GM18867 (cell line): ENCODE measurements at regions not wholly inside any gene's neighbourhood (a gene's known extent, or its start where the extent isn't known, plus 50 kb on each side); places are given as distances from the start of the nearest gene placed in this dataset.

Experiments
- ATAC-seq: cut with Tn5 transposase; IDR thresholded peaks from one replicate; pipeline ENCODE4 v1.9.1; 2021; ENCODE audit warnings: mild to moderate bottlenecking, moderate library complexity; ENCODE audit not compliant: unreplicated experiment

DNA sequence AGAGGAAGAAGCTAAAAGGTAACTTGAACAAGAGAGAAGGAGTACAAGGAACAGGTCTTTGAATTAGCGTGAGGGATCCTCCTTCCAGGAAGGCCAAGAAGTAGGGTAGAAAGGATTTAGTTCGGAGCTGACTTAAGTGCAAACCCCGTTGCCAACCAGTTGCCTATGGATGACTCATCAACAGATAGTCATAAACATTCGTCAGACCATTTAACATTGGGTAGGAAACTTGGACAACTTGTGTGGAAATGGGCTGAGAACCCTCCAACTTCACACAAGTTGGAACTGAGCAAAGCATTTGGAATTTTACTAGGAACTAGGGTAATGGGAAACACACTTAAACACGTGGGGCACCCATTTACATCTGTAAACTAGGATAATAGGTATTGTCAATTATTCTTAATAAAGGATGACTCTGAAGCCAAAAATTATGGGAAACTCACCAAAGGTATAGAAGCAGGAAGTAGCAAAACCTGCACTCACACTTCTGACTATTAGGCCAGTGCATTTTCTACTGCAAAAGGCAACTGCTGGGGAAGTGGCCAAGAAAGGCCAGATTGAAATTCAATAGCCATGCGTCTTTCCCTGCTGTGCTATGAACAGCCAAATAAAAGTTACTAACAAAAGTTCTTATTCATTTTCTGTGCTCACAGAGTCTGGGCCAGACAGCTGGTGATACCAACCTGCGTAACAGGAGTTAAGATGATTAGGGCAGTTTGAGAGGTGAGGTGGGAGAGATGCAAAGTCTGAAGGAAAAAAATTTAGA lies 174.5 kb upstream of the TMC3 start:
- ATAC-seq: no peak

GRCh38 chr15:81547521-81548132 lies 173.6 kb upstream of the TMC3 start:
- no peak for ATAC-seq

- no peak for ATAC-seq
Measured at GRCh38 chr15:81544385-81544784, 170.4 kb upstream of the TMC3 start.

- ATAC-seq: no peak
Measured at GRCh38 chr15:81540909-81541308, 166.9 kb upstream of the TMC3 start.

DNA sequence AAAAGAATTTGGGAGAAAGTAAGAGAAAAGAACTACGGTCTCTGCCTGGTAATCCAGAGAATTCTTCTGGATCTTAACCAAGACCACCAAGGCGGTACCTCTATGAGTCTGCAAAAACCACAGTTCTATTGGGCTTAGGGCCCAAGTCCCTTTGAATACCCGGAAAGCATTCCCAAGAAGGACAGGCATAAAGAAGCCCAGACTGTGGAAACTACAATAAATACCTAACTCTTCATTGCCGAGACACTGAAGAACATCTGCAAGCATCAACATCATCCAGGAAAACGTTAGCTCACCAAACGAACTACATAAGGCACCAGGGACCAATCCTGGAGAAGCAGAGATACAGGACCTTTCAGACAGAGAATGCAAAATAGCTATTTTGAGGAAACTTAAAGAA lies 162.3 kb upstream of the TMC3 start:
- no peak for ATAC-seq

GRCh38 chr15:81534124-81534523 lies 160.1 kb upstream of the TMC3 start:
- no peak for ATAC-seq

- ATAC-seq: no peak
Measured at GRCh38 chr15:81532001-81532400, 158.0 kb upstream of the TMC3 start.

DNA sequence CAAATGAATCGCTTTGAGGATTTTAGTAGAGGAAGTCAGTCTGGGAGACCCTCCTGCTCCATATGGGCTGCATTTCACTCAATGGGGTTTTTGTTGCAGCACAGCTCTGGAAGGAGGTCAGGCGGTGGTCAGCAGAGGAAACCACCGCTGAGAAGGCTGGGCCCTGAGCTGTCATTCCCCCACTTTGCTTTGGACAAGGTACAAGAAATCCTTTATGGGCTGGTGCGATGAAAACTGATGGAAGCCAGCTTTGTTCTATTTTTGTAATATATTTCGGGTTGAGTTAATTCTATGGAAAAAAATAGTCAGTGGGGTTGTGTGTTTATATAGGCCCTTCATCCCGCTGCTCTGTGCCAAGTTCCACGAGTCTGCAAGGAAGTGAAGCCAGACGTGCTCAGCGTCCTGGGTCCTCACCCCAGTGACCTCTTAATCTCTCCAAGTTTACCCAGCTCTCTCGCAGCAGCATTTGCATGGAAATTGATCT lies 157.1 kb upstream of the TMC3 start:
- no peak for ATAC-seq

- ATAC-seq: no peak
Measured at GRCh38 chr15:81530271-81530691, 156.3 kb upstream of the TMC3 start.

- no peak for ATAC-seq
Measured at GRCh38 chr15:81529481-81529880, 155.5 kb upstream of the TMC3 start.

DNA sequence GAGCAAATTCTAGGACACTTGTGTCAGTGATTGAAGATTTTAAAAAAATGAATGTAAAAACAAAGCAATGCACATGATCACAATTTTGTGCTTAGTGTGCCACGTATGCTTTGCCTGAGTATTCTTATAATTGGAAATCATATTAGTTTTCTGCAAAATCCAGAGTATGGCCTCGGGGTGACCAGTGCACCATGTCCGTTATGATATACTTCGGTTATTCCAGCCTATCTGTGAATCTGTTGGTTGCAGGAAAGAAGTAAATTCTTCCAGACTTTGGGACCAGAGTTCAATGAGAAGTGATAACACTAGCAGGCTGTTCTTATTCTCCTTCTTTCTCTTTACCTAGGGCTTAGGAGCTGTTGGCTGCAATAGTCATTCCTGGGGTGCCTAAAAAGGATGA lies 152.0 kb upstream of the TMC3 start:
- no peak for ATAC-seq

DNA sequence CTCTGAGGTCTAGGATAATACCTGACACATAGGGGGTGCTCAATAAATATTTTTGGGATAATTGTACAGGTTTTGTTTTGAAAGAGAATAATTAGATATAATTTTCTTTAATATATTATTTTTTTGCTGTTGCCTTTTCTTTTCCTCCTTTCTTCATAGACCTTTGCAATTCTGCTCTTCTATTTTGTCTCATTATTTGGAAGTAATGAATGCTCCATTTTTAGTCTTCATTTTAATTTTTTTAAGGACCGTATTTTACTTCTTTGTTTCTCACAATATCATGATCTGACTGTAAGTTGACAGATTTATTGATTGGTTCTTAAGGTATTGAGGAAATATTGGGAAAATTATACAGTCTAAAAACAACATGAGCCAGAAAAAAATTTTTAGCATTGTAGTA lies 150.5 kb upstream of the TMC3 start:
- no peak for ATAC-seq

GRCh38 chr15:81523867-81524266 lies 149.9 kb upstream of the TMC3 start:
- ATAC-seq: no peak

DNA sequence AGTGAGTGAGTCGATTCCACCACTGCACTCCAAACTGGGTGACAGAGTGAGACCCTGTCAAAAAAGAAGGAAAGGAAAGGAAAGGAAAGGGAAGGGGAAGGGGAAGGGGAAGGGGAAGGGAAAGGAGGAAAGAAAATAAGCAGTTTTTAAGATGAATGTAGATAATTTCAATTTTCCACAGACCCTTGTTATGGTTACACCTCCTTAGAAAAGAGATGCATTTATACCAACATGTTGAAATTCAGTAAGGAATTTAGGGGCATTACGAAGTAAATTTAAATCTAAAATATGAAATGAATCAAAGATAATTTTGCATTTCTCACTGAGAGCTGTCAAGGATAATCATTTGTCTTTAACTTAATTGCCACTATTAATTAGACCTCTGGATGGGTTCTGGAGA lies 146.5 kb upstream of the TMC3 start:
- no peak for ATAC-seq

GRCh38 chr15:81516461-81516860 lies 142.4 kb upstream of the TMC3 start:
- no peak for ATAC-seq

- no peak for ATAC-seq
Measured at GRCh38 chr15:81516012-81516411, 142.0 kb upstream of the TMC3 start.

DNA sequence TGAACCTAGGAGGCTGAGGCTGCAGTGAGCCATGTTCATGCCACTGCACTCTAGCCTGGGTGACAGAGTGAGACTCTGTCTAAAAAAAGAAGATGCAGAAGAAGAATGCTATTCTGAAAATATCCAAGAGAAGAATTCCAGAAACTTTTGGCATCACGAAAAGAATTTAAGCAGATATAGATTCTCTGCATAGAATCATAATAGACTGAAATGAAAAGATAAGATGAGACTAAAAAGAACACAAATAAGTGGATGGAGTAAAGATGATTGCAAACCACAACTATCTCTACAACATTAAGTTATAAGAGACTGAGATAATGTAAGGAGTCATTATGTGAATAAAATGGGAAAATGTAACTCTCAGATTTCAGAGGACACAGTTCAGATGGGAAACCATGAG lies 140.7 kb upstream of the TMC3 start:
- ATAC-seq: no peak

DNA sequence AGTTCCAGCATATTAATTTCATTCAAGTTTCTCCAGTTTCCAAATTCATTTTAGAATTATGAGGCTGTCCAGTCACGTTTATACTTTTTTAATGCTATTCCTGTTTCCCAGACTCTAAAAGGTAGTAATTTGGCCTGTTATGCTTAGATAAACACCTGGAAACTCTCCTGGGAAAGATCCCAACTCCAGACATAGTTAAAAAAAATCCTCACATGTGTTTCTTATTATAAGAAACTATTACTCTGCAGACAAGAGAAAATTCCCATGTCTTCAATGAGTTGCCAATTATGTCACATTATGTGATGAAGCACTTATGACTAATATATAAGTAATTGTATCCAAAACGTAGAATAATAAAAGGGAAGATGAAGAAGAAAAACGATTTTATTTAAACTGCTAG lies 137.1 kb upstream of the TMC3 start:
- ATAC-seq: no peak

GRCh38 chr15:81507831-81508230 lies 133.8 kb upstream of the TMC3 start:
- ATAC-seq: no peak

DNA sequence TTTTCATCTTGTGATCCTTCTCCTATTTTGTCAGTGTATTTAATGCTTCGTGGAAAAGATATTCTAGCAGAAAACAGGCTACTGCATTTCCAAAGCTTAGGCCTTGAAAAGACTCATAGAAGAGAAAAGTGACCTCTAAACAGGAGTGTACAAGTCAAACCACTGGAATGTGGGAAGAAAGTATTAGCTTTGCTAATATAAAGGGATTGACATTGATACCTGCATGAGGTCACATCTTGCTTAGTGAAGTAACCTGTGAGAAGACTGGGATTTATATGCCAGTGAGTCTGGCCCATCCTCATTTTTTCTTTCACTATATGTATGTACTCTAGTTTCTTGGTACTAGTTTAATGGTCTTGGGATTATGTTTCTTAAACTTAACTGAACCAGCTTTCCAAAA lies 132.9 kb upstream of the TMC3 start:
- no peak for ATAC-seq

GRCh38 chr15:81506071-81506470 lies 132.1 kb upstream of the TMC3 start:
- ATAC-seq: no peak

DNA sequence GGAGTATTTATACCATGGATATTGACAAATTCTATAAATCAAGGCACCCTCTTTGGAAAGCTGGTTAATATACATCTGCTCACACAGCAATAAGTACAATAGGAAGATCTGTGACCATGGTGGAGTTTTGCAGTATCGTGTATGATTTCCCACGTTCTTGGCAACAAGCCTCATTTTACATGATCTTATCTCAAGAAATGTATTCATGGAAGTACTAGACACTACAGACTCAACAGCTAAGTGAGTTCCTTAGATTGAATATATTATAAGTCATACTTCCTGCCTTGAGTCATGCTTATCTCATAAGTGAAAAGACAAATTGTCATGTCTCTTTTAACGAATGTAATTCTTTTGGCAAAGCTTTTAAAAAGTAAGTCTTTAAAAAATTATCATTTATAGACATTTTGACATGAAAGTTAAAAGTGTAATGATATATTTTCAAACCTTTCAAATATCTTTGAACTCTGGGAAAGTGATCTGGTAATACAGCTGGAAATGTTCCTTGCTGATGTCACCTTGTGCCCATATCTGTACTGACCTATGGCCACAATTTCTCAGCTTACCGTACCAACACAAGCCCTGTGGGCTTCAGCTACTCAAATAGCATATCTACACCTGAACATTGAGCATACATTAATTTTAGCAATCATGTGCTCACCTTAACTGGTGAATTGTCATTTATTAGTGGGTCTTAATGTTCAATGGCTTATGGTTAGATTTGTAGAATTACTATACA lies 130.3 kb upstream of the TMC3 start:
- no peak for ATAC-seq
